Psoas muscle (tissue), 7 donors: ENCODE measurements at regions not wholly inside any gene's neighbourhood (a gene's known extent, or its start where the extent isn't known, plus 50 kb on each side); places are given as distances from the start of the nearest gene placed in this dataset.
"Not testable (repeated sequence)": the region's sequence is repeated elsewhere in the genome, so short reads cannot be mapped to it uniquely, and the experiment has no call there.

ENCODE experiments used
- ATAC-seq, 4 donors: fragments of 200-7000 bp; cut with Tn5 transposase; one replicate each; pipeline ENCODE4 v1.9.1; 2020; ENCODE audit warnings: moderate library complexity in 3 of 4, mild to moderate bottlenecking in 2 of 4
- DNase-seq, 2 donors: peaks; one replicate each; pipeline ENCODE4 v3.0.0-alpha.2; 2020
- H3K27ac ChIP-seq: fragments of 200-600 bp; one replicate; pipeline ENCODE4 v1.8.0; 2022
- H3K27me3 ChIP-seq, 3 donors: fragments of 200-600 bp in 1 of 3; one replicate each; pipeline versions ENCODE4 v1.6.1 to v1.8.0; 2013 to 2022; ENCODE audit warnings: low read length in 2 of 3, mild to moderate bottlenecking in 2 of 3, moderate library complexity in 1 of 3; ENCODE audit not compliant: insufficient read depth in 3 of 3
- H3K36me3 ChIP-seq, 2 donors: fragments of 200-600 bp in 1 of 2; one replicate each; pipeline versions ENCODE4 v1.6.1 to v1.8.0; 2013 to 2022; ENCODE audit warnings: low read depth in 1 of 2, mild to moderate bottlenecking in 1 of 2, moderate library complexity in 1 of 2; ENCODE audit not compliant: insufficient read depth in 1 of 2
- H3K4me1 ChIP-seq: fragments of 200-600 bp; one replicate; pipeline ENCODE4 v1.8.0; 2022
- H3K4me3 ChIP-seq: fragments of 200-600 bp; one replicate; pipeline ENCODE4 v1.8.0; 2022; ENCODE audit warnings: mild to moderate bottlenecking
- H3K9me3 ChIP-seq: fragments of 200-600 bp; one replicate; pipeline ENCODE4 v1.8.0; 2022
- WGBS, 3 donors: extraction: QIAGEN DNeasy Blood & Tissue Kit; methylation state at CpG; one replicate each; pipeline versions ENCODE4 v1.1.6 to v1.1.7; 2013; 5-methylcytosine and 5-hydroxymethylcytosine counted together
- intact Hi-C, 2 donors: fragments of 100-400 bp; cut with DNase I; formaldehyde crosslinking; loops; one replicate each; pipeline versions ENCODE4 v1.11.0 to v1.14.2; 2022
- TF ChIP-seq, protein P1 (sequence below): fragments of 200-600 bp; IDR thresholded peaks from one replicate; pipeline ENCODE4 v1.8.0; 2022; ENCODE audit warnings: antibody characterized with exemption
- donor health status: healthy with polysubstance abuse.
- donor health status: DM: no; HTN: no; CAD: no; lungs with moderate emphysema.
- donor health status: Bipolar disorder and iron deficiency.
- donor health status: healthy.
- donor health status: DM: yes; HTN: yes; CAD: no.
- donor health status: DM: no; HTN: no; CAD: no.
- donor health status: DM: yes; HTN: yes; CAD: no.

DNA sequence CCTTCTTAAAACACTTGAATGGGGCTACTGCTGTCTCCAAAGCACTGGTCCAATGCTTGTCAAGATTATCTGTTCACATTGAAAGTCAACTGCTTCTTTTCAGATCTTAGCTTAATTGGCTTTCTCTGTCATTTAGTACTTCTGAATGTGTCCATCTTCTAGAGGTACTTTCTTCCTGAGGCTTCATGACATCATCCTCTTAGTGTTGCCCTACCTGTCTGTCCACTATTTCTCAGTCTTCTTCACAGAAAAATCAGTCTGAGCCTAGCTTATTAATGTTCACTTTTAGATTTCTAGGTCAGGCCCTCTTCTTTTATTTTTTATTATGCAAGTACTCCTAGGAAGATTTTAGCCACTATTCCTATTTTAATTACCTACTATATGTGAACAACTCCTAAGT lies 899.9 kb downstream of the DTWD2 start:
- Histone ChIP-seq H3K9me3 (no peaks in the 10 kb centered on the region), H3K4me1 (no peaks in the 10 kb centered on the region), H3K27me3 (no peaks in the 10 kb centered on the region), H3K27ac (no peak overlapping the region), H3K4me3 (no peak overlapping the region), H3K36me3 (no peaks in the 10 kb centered on the region)
- intact Hi-C loops = no loop called here
- ATAC-seq = no peak
- no peak for DNase-seq
- TF ChIP-seq, protein P1, sequence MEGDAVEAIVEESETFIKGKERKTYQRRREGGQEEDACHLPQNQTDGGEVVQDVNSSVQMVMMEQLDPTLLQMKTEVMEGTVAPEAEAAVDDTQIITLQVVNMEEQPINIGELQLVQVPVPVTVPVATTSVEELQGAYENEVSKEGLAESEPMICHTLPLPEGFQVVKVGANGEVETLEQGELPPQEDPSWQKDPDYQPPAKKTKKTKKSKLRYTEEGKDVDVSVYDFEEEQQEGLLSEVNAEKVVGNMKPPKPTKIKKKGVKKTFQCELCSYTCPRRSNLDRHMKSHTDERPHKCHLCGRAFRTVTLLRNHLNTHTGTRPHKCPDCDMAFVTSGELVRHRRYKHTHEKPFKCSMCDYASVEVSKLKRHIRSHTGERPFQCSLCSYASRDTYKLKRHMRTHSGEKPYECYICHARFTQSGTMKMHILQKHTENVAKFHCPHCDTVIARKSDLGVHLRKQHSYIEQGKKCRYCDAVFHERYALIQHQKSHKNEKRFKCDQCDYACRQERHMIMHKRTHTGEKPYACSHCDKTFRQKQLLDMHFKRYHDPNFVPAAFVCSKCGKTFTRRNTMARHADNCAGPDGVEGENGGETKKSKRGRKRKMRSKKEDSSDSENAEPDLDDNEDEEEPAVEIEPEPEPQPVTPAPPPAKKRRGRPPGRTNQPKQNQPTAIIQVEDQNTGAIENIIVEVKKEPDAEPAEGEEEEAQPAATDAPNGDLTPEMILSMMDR = no peak

- no peak for DNase-seq
These were observed 911.9 kb downstream of the DTWD2 start for GRCh38 chr5:118076490-118076889.

DNA sequence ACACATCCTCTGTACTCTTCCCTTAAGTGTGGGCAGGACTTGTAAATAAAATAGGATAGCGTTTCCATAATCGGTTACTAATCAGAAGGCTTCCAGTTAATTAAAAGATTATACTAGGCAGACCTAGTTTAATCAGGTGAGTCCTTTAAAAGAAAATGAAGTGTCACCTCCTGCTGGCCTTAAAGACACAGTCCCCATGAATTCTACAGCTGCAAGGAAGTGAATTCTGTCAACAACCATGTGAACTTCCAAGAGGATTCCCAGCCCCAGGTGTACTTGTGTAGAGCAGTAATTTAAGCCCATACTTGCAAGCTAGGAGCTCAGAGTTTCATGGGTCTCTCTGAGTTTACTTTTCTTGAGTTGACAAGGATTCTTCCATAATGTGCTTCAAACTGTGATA lies 918.3 kb downstream of the DTWD2 start:
- no peak overlapping the region for H3K4me3 ChIP-seq
- no peak overlapping the region for H3K27ac ChIP-seq
- ATAC-seq (no peak), DNase-seq (no peak)
- WGBS, 3 donors = 96 to 97% (median 96%) methylated on average over 2 of the region's 2 CpGs
- TF ChIP-seq, protein P1 = no peak
- H3K9me3 ChIP-seq = no peaks in the 10 kb centered on the region
- no peaks in the 10 kb centered on the region for H3K4me1 ChIP-seq
- no peaks in the 10 kb centered on the region for H3K36me3 ChIP-seq
- H3K27me3 ChIP-seq = no peaks in the 10 kb centered on the region
- intact Hi-C loops = no loop called here

More at GRCh38 chr5:118076490-118076889, 911.9 kb downstream of the DTWD2 start:
- Histone ChIP-seq H3K27me3 (no peaks in the 10 kb centered on the region), H3K9me3 (no peaks in the 10 kb centered on the region), H3K4me1 (no peaks in the 10 kb centered on the region), H3K36me3 (no peaks in the 10 kb centered on the region), H3K27ac (no peak overlapping the region), H3K4me3 (no peak overlapping the region)
- WGBS, 3 donors = 29 to 67% (median 64%) methylated on average over 2 of the region's 2 CpGs
- TF ChIP-seq, protein P1 = no peak
- intact Hi-C loops = no loop called here
- no peak for ATAC-seq

DNA sequence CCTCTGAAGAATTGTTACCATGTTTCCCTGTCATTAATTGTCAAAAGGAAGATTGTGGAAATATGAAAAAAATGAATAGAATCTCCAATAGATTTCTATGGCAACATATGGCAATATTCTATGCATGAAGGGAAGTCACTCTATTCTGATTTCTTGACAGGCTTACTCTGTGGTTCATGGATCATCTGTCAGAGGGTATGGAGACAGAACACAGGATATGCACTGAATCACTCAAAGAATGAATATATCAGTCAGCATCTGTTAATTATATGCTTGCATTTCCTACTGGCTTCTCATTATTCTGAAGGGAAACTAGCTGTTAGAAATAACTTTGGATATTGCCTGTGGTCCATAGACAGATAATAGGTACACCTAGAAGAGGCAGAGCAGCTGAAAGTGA lies 918.9 kb downstream of the DTWD2 start:
- H3K9me3 ChIP-seq = no peaks in the 10 kb centered on the region
- H3K36me3 ChIP-seq = no peaks in the 10 kb centered on the region
- TF ChIP-seq, protein P1 = no peak
- no peaks in the 10 kb centered on the region for H3K4me1 ChIP-seq
- H3K27ac ChIP-seq = no peak overlapping the region
- intact Hi-C loops = no loop called here
- DNase-seq = no peak
- no peak for ATAC-seq
- H3K4me3 ChIP-seq = no peak overlapping the region
- H3K27me3 ChIP-seq = no peaks in the 10 kb centered on the region

DNA sequence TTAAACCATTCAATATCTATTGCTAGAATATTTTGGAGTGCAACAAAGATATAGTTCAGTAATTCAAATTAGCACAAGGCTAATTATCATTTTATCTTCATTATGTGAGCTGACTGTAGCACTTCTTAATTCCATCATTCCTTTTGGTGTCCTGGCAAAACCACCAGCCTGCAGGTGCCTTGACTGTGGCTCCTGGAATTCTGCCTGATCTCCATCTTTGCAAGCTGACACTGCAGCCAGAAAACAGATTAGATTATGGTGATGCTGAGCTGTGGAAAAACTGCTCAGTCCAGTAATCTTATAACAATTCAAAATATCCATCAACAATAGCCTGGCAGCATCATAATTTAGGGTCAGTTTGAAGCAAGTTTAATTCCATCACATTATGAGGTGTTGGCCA lies 919.5 kb downstream of the DTWD2 start:
- Histone ChIP-seq H3K36me3 (no peaks in the 10 kb centered on the region), H3K27ac (no peak overlapping the region), H3K4me1 (no peaks in the 10 kb centered on the region), H3K4me3 (no peak overlapping the region), H3K9me3 (no peaks in the 10 kb centered on the region), H3K27me3 (no peaks in the 10 kb centered on the region)
- intact Hi-C loops = no loop called here
- TF ChIP-seq, protein P1 = no peak
- no peak for ATAC-seq
- DNase-seq = no peak

DNA sequence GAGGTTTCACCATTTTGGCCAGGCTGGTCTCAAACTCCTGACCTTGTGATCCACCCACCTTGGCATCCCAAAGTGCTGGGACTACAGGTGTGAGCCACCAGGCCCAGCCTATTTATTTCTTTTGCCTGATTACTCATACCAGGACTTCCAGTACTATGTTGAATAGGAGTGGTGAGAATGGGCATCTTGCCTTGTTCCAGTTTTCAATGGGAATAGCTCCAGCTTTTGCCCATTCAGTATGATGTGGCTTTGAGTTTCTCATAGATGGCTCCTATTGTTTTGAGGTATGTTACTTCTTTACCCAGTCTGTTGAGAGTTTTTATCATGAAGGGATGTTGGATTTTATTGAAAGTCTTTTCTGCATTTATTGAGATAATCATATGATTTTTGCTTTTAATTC lies 924.5 kb downstream of the DTWD2 start:
- H3K27me3 ChIP-seq, H3K36me3 ChIP-seq, H3K27ac ChIP-seq, H3K4me3 ChIP-seq, H3K9me3 ChIP-seq, ATAC-seq, intact Hi-C loops, H3K4me1 ChIP-seq, DNase-seq: not testable (repeated sequence)
